ENCODE measurements at regions not wholly inside any gene's neighbourhood (a gene's known extent, or its start where the extent isn't known, plus 50 kb on each side); places are given as distances from the start of the nearest gene placed in this dataset.

- no peak overlapping the region for H3K4me3 Mint-ChIP-seq
Measured at GRCh38 chr10:1911771-1912170, 174.4 kb upstream of the ADARB2 start.

GRCh38 chr10:1903982-1904381 lies 166.7 kb upstream of the ADARB2 start:
- CTCF ChIA-PET = no interaction called here
- no peaks in the 10 kb centered on the region for H3K9me3 Mint-ChIP-seq
- H3K36me3 Mint-ChIP-seq = no peaks in the 10 kb centered on the region
- no peaks in the 10 kb centered on the region for H3K4me1 Mint-ChIP-seq
- no peak for DNase-seq
- H3K27ac Mint-ChIP-seq = no peak overlapping the region
- no peaks in the 10 kb centered on the region for H3K27me3 Mint-ChIP-seq
- H3K4me3 Mint-ChIP-seq = no peak overlapping the region

More at GRCh38 chr10:1911771-1912170, 174.4 kb upstream of the ADARB2 start:
- Mint-ChIP-seq H3K9me3 (no peaks in the 10 kb centered on the region), H3K27ac (no peak overlapping the region), H3K4me1 (no peaks in the 10 kb centered on the region), H3K36me3 (no peaks in the 10 kb centered on the region), H3K27me3 (no peaks in the 10 kb centered on the region)
- no peak for DNase-seq
- CTCF ChIA-PET = no interaction called here

GRCh38 chr10:1896153-1896552 lies 158.8 kb upstream of the ADARB2 start:
- no peaks in the 10 kb centered on the region for H3K36me3 Mint-ChIP-seq
- H3K9me3 Mint-ChIP-seq = no peaks in the 10 kb centered on the region
- H3K4me3 Mint-ChIP-seq = no peak overlapping the region
- DNase-seq = no peak
- peaks cover 3% of the 10 kb centered on the region for H3K27me3 Mint-ChIP-seq
- CTCF ChIA-PET = no interaction called here
- no peak overlapping the region for H3K27ac Mint-ChIP-seq
- peaks cover 3% of the 10 kb centered on the region for H3K4me1 Mint-ChIP-seq

- H3K4me1 Mint-ChIP-seq = peaks cover 3% of the 10 kb centered on the region
- no peaks in the 10 kb centered on the region for H3K9me3 Mint-ChIP-seq
- no peak for DNase-seq
- no peak overlapping the region for H3K4me3 Mint-ChIP-seq
- CTCF ChIA-PET = no interaction called here
- no peak overlapping the region for H3K27ac Mint-ChIP-seq
- peaks cover 3% of the 10 kb centered on the region for H3K27me3 Mint-ChIP-seq
- H3K36me3 Mint-ChIP-seq = no peaks in the 10 kb centered on the region
Measured at GRCh38 chr10:1895691-1896090, 158.4 kb upstream of the ADARB2 start.

- Mint-ChIP-seq H3K4me3 (no peak overlapping the region), H3K9me3 (no peaks in the 10 kb centered on the region), H3K4me1 (peaks cover 3% of the 10 kb centered on the region), H3K36me3 (no peaks in the 10 kb centered on the region), H3K27ac (no peak overlapping the region), H3K27me3 (peaks cover 3% of the 10 kb centered on the region)
- no peak for DNase-seq
- CTCF ChIA-PET = no interaction called here
Measured at GRCh38 chr10:1894912-1895311, 157.6 kb upstream of the ADARB2 start.

GRCh38 chr10:1893941-1894340 lies 156.6 kb upstream of the ADARB2 start:
- no peaks in the 10 kb centered on the region for H3K36me3 Mint-ChIP-seq
- no peaks in the 10 kb centered on the region for H3K9me3 Mint-ChIP-seq
- no peak overlapping the region for H3K4me3 Mint-ChIP-seq
- peaks cover 3% of the 10 kb centered on the region for H3K27me3 Mint-ChIP-seq
- no peak overlapping the region for H3K27ac Mint-ChIP-seq
- CTCF ChIA-PET = no interaction called here
- peaks cover 3% of the 10 kb centered on the region for H3K4me1 Mint-ChIP-seq
- DNase-seq = no peak

GRCh38 chr10:1886039-1886438 lies 148.7 kb upstream of the ADARB2 start:
- H3K9me3 Mint-ChIP-seq = peaks cover 3% of the 10 kb centered on the region
- CTCF ChIA-PET = no interaction called here

GRCh38 chr10:1882728-1883127 lies 145.4 kb upstream of the ADARB2 start:
- no peak for DNase-seq
- H3K4me3 Mint-ChIP-seq = no peak overlapping the region
- peaks cover 6% of the 10 kb centered on the region for H3K9me3 Mint-ChIP-seq
- H3K36me3 Mint-ChIP-seq = no peaks in the 10 kb centered on the region
- H3K27ac Mint-ChIP-seq = no peak overlapping the region
- no peaks in the 10 kb centered on the region for H3K4me1 Mint-ChIP-seq
- no peaks in the 10 kb centered on the region for H3K27me3 Mint-ChIP-seq
- CTCF ChIA-PET = no interaction called here

More at GRCh38 chr10:1886039-1886438, 148.7 kb upstream of the ADARB2 start:
- no peaks in the 10 kb centered on the region for H3K27me3 Mint-ChIP-seq
- no peak overlapping the region for H3K27ac Mint-ChIP-seq
- H3K4me1 Mint-ChIP-seq = no peaks in the 10 kb centered on the region
- no peak overlapping the region for H3K4me3 Mint-ChIP-seq
- DNase-seq = no peak
- H3K36me3 Mint-ChIP-seq = no peaks in the 10 kb centered on the region

GRCh38 chr10:1882180-1882579 lies 144.9 kb upstream of the ADARB2 start:
- Mint-ChIP-seq H3K27me3 (no peaks in the 10 kb centered on the region), H3K36me3 (no peaks in the 10 kb centered on the region), H3K4me1 (no peaks in the 10 kb centered on the region), H3K9me3 (peaks cover 6% of the 10 kb centered on the region), H3K4me3 (no peak overlapping the region), H3K27ac (no peak overlapping the region)
- no peak for DNase-seq
- CTCF ChIA-PET = no interaction called here

GRCh38 chr10:1881636-1882035 lies 144.3 kb upstream of the ADARB2 start:
- no peak overlapping the region for H3K27ac Mint-ChIP-seq
- no peak overlapping the region for H3K4me3 Mint-ChIP-seq
- CTCF ChIA-PET = no interaction called here
- no peaks in the 10 kb centered on the region for H3K4me1 Mint-ChIP-seq
- no peaks in the 10 kb centered on the region for H3K36me3 Mint-ChIP-seq
- DNase-seq = no peak
- H3K27me3 Mint-ChIP-seq = no peaks in the 10 kb centered on the region
- peaks cover 6% of the 10 kb centered on the region for H3K9me3 Mint-ChIP-seq

- DNase-seq = no peak
- Mint-ChIP-seq H3K27ac (no peak overlapping the region), H3K9me3 (no peaks in the 10 kb centered on the region), H3K36me3 (no peaks in the 10 kb centered on the region), H3K27me3 (no peaks in the 10 kb centered on the region), H3K4me3 (no peak overlapping the region), H3K4me1 (no peaks in the 10 kb centered on the region)
- CTCF ChIA-PET = no interaction called here
Measured at GRCh38 chr10:1874533-1874932, 137.2 kb upstream of the ADARB2 start.

GRCh38 chr10:1873661-1874315 lies 136.5 kb upstream of the ADARB2 start:
- CTCF ChIA-PET = no interaction called here

GRCh38 chr10:1872151-1872726 lies 134.9 kb upstream of the ADARB2 start:
- Mint-ChIP-seq H3K9me3 (no peaks in the 10 kb centered on the region), H3K36me3 (no peaks in the 10 kb centered on the region), H3K4me3 (no peak overlapping the region), H3K4me1 (no peaks in the 10 kb centered on the region), H3K27ac (no peak overlapping the region), H3K27me3 (no peaks in the 10 kb centered on the region)
- DNase-seq = no peak
- CTCF ChIA-PET = no interaction called here

More at GRCh38 chr10:1873661-1874315, 136.5 kb upstream of the ADARB2 start:
- H3K27ac Mint-ChIP-seq = no peak overlapping the region
- H3K27me3 Mint-ChIP-seq = no peaks in the 10 kb centered on the region
- DNase-seq = no peak
- H3K9me3 Mint-ChIP-seq = no peaks in the 10 kb centered on the region
- H3K4me1 Mint-ChIP-seq = no peaks in the 10 kb centered on the region
- H3K4me3 Mint-ChIP-seq = no peak overlapping the region
- H3K36me3 Mint-ChIP-seq = no peaks in the 10 kb centered on the region

- CTCF ChIA-PET = no interaction called here
- no peaks in the 10 kb centered on the region for H3K4me1 Mint-ChIP-seq
- no peaks in the 10 kb centered on the region for H3K27me3 Mint-ChIP-seq
- H3K27ac Mint-ChIP-seq = no peak overlapping the region
- H3K36me3 Mint-ChIP-seq = no peaks in the 10 kb centered on the region
- H3K4me3 Mint-ChIP-seq = no peak overlapping the region
- H3K9me3 Mint-ChIP-seq = no peaks in the 10 kb centered on the region
- no peak for DNase-seq
Measured at GRCh38 chr10:1870491-1870890, 133.2 kb upstream of the ADARB2 start.

GRCh38 chr10:1869861-1870260 lies 132.5 kb upstream of the ADARB2 start:
- Mint-ChIP-seq H3K4me3 (no peak overlapping the region), H3K9me3 (no peaks in the 10 kb centered on the region), H3K27me3 (no peaks in the 10 kb centered on the region), H3K27ac (no peak overlapping the region), H3K4me1 (no peaks in the 10 kb centered on the region), H3K36me3 (no peaks in the 10 kb centered on the region)
- CTCF ChIA-PET = no interaction called here
- no peak for DNase-seq

All from activated naive CD4-positive, alpha-beta T cell treated with anti-CD3 and anti-CD28 coated beads, Interleukin-2, amount 10 ng/mL, durations not matched to agents 7 days and 5 days (primary cell).